HG03575 (cell line): ENCODE measurements at regions not wholly inside any gene's neighbourhood (a gene's known extent, or its start where the extent isn't known, plus 50 kb on each side); places are given as distances from the start of the nearest gene placed in this dataset.
"Not testable (repeated sequence)": the region's sequence is repeated elsewhere in the genome, so short reads cannot be mapped to it uniquely, and the experiment has no call there.

Source experiments
- ATAC-seq: cut with Tn5 transposase; IDR thresholded peaks from one replicate; pipeline ENCODE4 v1.9.1; 2021; ENCODE audit not compliant: unreplicated experiment, insufficient number of reproducible peaks, low FRiP score; ENCODE audit errors: extremely low read depth

DNA sequence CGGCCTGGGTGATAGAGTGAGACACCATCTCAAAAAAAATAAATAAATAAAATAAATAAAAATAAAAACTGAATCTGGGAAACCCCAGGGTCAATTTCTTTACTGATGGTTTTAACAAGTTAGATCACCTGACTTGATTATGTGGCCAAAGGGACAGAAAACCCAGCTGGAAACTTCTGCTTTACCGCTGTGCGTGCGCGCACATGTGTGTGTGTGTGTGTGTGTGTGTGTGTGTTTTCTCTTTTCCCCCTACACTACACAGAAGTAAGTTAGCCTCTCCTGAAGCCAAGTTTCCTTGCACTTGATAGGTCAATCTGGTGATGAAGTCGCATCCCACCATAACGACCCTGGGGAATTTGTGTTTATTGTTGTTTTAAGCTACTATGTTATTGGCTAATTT is 105.3 kb upstream of the AMN1 start:
- no peak for ATAC-seq

DNA sequence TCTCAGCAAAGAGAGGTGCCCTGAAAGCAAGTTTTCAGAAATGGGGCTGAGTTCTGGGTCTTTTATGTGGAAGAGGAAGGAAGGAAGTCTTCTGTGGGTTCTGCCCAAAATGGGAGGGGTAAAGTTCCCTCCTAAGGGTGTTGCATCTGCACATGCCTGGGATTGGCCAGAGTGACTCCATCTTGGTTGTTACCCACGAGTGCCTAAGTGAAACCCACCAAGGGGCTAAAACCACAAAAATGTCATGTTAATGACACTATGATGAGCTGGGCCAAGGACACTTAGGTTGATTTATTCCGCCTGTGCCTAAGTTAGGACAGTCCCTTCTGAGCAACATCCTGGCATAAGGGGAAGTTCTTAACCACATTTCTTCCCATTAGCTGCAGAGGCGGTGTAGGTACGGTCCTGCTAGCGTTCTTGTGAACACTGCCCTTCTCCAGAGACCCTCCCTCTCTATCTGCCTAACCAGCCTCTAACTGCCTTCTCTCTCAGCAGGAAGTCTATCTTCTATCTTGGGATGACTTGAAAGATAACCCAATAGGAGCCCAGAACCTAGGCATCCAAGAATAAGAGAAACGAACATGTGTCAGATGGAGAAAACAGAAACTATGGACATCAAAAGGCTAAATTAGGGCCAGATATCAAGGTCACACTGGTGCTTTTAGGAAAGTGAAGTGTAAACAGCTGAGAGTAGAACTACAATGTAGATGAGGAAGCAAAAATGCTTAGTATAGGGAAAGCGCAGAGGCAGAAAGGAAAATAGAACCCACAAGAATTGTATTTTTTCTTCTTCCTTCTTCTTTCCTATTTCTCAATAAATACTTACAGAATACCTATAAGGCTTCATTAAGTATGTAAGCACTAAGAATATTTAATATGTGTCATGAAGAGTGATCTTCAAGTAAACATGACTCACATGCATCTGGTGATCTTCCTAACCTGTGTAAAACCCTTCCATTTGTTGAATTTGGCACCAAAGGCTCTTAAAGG is 104.2 kb upstream of the AMN1 start:
- ATAC-seq = no peak

DNA sequence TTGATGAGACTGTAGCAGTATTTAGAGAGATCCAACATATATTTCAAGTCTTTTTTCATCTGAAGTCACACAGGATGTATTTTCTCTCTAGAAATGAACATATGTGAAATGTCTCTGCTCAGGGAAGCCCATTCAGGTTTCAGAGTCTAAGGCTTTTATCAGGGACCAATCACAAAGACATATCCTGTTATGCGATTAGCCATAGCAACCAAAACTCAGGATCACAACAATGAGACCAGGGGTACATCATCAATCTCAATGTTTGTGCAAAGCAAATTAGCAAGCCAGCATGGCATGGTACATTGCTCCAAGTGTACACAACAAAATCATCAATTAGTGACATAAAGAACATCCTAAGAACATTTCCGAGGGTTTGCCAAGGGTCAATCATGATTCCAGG is 99.2 kb upstream of the AMN1 start:
- ATAC-seq = no peak

DNA sequence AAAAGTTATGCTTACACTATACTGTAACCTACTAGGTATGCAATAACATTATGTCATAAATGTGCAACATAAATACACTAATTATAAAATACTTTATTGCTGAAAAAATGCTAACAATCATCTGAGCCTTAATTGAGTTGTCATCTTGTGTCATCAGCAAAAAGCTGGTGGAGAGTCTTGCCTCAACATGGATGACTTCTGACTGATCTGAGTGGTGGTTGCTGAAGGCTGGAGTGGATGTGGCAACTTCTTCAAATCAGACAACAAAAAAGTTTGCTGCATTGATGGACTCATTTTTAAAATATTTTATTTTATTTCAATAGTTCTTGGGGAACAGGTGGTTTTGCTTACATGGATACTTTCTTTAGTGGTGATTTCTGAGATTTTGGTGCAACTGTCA is 93.9 kb upstream of the AMN1 start:
- ATAC-seq = no peak

DNA sequence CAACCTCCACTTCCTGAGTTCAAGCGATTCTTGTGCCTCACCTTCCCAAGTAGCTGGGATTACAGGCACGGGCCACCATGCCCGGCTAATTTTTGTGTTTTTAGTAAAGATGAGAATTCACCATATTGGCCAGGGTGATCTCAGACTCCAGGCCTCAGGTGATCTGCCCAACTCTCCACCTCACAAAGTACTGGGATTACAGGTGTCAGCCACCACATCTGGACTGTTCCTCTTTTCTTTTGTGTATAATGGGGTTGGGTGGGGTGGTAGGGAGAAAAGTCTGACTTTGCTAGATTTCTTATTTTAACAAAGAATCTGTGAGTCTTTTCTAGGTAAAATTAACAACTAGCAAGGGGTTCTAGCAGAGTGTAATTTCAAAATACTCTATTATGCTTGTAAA is 92.7 kb upstream of the AMN1 start:
- ATAC-seq = no peak

DNA sequence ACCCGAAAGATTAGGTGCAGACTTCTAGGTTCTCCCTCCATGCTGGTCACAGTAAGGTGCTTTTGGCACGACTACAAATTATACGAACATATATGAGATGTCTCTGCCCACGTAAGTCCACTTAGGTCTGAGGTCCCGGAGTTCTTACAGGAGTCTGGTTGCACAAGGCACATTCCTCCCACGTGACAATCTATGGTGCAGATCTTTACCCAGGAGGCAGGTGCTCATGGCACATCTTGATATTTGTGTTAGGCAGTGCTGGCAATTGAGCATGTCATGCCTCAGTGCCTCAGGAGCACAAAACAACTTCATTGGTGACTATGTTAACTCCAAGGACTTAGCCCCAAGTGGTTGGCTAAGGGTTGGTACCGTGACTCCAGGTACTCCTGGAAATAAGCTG is 92.0 kb upstream of the AMN1 start:
- no peak for ATAC-seq

DNA sequence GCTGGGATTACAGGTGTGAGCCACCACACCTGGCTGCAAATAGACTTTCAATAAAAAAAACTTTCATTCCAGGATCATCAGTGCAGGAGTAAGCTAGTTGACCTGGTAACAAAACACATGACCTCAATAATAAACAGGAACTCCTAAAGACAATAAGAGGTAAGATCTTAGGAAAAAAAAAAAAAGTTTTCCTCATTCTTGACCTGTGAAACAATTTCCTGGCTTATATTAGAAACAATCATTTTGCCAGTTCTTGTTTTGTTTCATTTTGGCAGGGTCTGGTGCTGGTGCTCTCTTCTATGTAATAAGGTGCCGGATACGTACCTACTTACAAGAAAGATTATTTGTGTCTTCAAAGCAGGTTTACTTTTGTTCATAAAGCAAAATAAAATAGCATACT is 90.6 kb upstream of the AMN1 start:
- no peak for ATAC-seq

DNA sequence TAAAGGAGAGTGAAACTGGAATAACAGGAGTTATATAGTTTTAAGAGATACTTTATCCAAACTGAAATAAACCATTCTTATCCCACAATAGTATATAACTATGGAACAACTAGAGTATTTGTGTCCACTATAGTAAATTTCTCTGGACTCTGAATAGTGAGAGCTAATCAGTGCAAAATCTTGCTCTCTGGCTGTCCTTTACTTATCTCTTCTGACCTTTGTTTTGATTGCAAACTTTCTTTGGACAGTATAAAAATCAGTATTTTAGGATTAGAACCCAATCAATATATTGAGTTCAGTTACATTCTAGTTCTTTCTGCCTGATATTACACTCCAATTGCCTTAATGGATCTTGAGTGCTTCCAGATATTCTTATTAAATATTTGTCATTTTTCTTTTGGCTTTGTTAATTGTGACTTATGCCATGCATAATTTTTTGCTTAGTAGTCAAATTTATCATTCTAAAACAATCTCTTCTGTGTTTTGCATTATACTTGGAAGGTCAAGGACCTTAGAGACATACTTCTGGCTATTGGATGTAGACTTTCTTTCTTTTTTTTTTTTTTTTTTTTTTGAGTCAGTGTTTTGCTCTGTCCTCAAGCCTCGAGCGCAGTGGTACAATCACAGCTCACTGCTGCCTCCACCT is 89.9 kb upstream of the AMN1 start:
- no peak for ATAC-seq

DNA sequence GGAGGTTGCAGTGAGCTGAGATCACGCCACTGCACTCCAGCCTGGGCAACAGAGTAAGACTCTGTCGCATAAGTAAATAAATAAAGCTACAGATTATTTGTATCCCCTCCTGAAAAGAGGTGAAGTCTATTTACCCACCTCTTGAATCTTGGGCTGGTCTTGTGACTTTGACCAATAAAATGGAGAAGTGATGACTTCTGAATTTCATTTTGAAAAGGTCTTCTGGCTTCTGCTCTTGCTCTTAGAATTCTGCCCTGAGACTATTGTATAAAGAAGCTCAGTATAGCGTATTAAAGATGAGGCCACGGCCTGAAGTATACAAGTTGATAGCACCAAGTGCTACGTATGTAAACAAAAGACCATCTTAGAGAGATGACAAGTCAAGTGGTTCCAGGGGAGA is 88.3 kb upstream of the AMN1 start:
- no peak for ATAC-seq

DNA sequence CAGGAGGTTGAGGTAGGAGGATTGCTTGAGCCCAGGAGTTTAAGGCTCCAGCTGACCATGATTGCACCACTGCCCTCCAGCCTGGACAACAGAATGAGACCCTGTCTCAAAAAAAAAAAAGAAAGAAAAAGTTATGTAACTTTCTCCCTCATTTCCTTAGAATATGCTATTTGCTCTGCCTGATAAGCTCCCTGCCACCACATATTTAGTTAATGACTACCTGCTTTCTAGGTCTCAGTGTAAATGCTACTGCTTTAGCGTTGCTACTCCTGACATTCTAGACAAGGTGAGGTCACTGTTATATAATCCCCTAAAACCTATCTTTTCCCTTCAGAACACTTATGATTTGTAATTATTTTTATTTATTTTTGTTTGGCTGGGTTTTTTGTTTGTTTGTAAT is 86.3 kb upstream of the AMN1 start:
- ATAC-seq = no peak

DNA sequence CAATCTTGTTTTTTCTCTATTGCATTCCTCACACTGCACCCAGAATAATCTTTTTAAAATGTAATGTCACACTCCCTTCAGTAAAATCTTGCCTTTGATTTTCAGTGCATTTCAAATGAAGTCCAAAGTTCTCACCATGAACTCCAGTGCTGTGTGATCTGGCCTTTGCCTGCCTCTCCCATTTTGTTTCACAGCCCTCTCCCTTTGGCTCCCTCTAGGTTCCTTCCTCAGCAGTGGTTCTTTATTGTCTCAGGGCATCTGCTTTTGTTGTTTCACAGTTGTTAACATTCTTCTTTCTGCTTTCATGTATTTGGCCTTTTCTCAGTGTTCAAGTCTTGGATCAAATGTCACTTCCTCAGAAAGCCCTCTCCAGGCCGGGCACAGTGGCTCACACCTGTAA is 84.5 kb upstream of the AMN1 start:
- ATAC-seq = no peak

DNA sequence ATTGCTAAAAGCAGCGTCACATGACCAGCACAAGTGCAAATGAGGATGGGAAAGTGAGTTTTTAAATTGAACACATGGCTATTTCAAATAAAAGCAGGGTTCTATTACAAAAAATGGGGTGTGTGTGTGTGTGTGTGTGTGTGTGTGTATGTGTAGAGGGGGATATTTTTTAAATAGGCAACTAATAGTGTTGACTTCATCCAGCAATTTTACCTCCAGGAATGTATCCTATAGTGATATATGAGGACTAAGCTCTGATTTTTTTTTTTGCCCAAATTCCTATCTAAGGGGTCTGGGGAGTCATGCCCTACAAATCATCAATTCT is 78.9 kb upstream of the AMN1 start:
- ATAC-seq = no peak

DNA sequence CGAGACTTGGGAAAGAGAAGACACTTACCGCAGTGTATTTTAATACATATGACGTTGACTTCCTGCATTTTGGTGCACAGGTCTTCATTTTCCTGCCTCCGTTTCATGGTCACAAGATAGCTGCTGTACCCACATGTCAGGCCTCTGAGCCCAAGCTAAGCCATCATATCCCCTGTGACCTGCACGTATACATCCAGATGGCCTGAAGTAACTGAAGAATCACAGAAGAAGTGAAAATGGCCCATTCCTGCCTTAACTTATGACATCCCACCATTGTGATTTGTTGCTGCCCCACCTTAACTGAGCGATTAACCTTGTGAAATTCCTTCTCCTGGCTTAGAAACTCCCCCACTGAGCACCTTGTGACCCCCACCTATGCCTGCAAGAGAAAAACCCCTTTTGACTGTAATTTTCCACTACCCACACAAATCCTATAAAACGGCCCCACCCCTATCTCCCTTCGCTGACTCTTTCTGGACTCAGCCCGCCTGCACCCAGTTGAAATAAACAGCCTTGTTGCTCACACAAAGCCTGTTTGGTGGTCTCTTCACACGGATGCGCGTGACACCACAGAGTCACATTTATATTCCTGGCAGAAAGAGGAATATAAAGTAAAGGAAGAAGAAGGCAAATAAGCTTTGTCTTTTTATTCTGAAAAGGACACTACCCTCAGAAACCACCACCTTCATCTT is 78.4 kb upstream of the AMN1 start:
- not testable (repeated sequence) for ATAC-seq

DNA sequence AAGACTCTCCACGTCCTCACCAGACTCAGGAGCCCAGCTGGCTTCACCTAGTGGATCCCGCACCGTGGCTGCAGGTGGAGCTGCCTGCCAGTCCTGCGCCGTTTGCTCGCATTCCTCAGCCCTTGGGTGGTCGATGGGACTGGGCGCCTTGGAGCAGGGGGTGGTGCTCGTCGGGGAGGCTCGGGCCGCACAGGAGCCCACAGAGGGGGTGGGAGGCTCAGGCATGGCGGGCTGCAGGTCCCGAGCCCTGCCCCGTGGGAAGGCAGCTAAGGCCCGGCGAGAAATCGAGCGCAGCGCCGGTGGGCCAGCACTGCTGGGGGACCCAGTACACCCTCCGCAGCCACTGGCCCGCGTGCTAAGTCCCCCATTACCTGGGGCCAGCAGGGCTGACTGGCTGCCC is 76.9 kb upstream of the AMN1 start:
- not testable (repeated sequence) for ATAC-seq

DNA sequence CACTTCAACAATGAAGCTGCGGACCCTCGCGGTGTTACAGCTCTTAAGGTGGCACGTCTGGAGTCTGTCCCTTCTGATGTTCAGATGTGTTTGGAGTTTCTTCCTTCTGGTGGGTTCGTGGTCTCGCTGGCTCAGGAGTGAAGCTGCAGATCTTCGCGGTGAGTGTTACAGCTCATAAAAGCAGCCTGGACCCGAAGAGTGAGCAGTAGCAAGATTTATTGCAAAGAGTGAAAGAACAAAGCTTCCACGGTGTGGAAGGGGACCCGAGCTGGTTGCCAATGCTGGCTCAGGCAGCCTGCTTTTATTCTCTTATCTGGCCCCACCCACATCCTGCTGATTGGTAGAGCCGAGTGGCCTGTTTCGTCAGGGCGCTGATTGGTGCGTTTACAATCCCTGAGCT is 75.9 kb upstream of the AMN1 start:
- ATAC-seq = not testable (repeated sequence)

DNA sequence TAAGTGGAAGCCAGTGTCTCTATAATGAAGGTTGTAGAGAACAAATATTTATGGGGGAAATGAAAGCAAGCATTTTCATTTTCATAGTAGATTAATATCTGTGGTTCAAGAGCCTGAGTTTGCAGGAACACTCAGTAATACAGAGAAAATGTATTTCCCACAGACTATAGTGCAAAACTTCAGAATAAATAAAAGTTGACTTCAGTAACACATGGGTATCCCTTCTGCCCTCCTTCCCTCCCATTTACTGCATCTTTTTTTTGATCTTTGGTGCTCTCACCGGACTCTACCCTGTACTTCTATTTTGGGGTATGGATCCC is 75.3 kb upstream of the AMN1 start:
- no peak for ATAC-seq

DNA sequence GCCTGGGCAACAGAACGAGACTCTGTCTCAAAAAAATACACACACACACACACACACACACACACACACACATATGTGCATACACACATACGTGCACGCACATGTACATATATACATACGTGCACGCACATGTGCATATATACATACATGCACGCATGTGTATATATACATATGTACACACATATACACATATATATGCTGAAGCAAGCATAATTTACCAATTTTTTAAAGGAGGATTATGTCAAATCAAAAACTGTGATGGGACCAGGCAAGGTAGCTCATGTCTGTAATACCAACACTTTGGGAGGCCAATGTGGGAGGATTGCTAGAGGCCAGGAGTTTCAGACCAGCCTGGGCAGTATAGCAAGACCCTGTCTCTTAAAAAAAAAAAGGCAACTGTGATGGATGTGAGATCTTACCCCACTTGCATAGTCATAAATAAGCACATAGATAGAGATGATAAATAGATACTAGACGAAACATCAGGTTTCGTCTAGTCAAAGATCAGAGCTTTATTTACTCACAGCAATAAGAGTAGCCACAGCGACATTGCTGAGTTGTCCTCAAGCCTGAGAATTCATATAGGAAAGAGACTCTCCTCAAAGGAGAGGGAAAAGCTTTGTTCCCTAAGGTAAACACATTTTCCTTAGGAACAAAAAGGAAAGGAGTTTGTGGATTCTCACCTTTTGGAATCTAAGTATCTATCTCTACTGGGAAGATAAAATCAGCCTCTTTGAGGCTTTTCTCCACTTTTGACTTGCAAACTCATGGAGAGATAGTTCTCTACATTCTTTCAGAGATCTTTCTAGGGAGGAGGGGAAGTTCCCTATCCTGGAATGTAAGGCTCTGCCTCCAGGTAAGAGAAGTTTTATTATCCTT is 74.7 kb upstream of the AMN1 start:
- no peak for ATAC-seq

DNA sequence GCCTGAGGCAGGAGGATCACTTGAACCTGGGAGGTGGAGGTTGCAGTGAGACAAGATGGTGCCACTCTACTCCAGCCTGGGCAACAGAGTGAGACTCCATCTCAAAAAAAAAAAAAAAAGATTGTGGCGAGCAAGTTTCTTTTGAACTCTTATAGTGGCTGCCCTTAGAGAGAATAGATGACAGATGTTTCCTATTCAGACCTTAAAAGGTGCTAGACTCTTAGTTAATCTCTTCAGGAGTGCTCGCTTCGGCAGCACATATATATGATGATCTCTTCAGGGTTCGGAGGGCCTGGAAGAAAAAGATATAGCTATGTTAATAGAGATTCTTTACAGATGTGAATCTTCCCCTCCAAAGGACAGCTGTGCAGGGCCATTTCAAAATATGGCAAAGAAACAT is 73.1 kb upstream of the AMN1 start:
- no peak for ATAC-seq

DNA sequence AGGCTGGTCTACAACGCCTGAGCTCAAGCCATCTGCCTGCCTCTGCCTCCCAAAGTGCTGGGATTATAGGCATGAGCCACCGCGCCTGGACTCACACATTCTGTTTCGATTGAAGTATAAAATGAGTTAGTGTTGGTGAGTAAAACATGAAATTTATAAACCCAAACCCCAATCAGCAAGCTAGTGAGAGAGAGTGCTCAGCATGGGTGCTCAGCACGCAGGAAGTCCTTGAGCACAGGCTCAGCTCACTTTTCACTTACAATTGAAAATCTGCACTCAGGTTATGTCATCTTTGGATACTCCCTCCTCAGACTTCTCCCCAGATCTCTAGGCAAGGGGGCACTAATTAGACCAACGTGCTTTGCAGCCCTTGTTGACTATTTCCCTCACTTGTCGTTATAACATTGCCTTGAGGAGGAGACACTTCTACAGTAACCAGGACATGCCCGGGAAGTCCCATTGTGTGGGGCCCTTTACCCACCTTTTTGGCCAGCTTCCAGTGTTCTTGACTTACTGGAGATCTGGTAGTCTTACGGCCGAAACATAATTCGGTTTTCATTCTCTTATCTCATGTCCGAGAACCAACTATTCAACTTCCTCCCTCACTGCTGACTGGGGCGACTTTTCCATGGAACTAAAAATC is 68.5 kb upstream of the AMN1 start:
- ATAC-seq = no peak
